SK-N-SH (cell line): ENCODE measurements at regions not wholly inside any gene's neighbourhood (a gene's known extent, or its start where the extent isn't known, plus 50 kb on each side); places are given as distances from the start of the nearest gene placed in this dataset.

Source experiments
- CTCF ChIA-PET: fragments of 300-600, 350-600 bp; formaldehyde crosslinking; extraction: SDS; loops from one replicate; lab custom pipeline; 2021; lab: Yijun Ruan, JAX
- POLR2A ChIA-PET: fragments of 350-600 bp; sonication (Branson Sonifier 250); formaldehyde crosslinking; extraction: SDS; loops from one replicate; lab custom pipeline; 2020; ENCODE audit warnings: antibody characterized with exemption, inconsistent platforms; lab: Yijun Ruan, JAX
- DNase-seq: peaks from one replicate; pipeline ENCODE4 v3.0.0; 2012
- H2AFZ ChIP-seq: fragments of 200-600 bp; sonication (generic); 2 replicates; pipeline ENCODE4 v1.8.1; 2016; ENCODE audit warnings: antibody characterized with exemption, mild to moderate bottlenecking, low read depth
- H3F3A ChIP-seq: fragments of 200-600 bp; sonication (generic); replicated peaks from 2 replicates; pipeline ENCODE3; 2016; ENCODE audit warnings: antibody characterized with exemption, mild to moderate bottlenecking; ENCODE audit not compliant: insufficient read depth
- H3K27ac ChIP-seq, 2 experiments: fragments of 200-500 bp in 1 of 2; fragments of 200-600 bp in 1 of 2; sonication (Bioruptor generic) in 1 of 2; sonication (generic), shearing (Covaris generic) in 1 of 2; 2 replicates each; pipeline versions ENCODE4 v1.5.1 to v1.6.1; 2014 to 2016; ENCODE audit warnings: low read depth in 2 of 2, inconsistent platforms in 1 of 2, low read length in 1 of 2, mild to moderate bottlenecking in 1 of 2, mixed read lengths in 1 of 2
- H3K27me3 ChIP-seq: fragments of 200-600 bp; sonication (generic), shearing (Covaris generic); 2 replicates; pipeline ENCODE4 v1.6.1; 2016; ENCODE audit warnings: mixed run types; ENCODE audit not compliant: insufficient read depth
- H3K36me3 ChIP-seq, 2 experiments: fragments of 200-500 bp in 1 of 2; fragments of 200-600 bp in 1 of 2; sonication (Bioruptor generic) in 1 of 2; sonication (generic) in 1 of 2; replicated peaks in 1 of 2; 2 replicates each; pipeline versions ENCODE3 to v1.5.1; 2014 to 2016; ENCODE audit warnings: low read length in 1 of 2, mild to moderate bottlenecking in 1 of 2; ENCODE audit not compliant: insufficient read depth in 2 of 2, control insufficient read depth in 1 of 2
- H3K4me1 ChIP-seq, 2 experiments: fragments of 200-500 bp in 1 of 2; fragments of 200-600 bp in 1 of 2; sonication (Bioruptor generic) in 1 of 2; sonication (generic), shearing (Covaris generic) in 1 of 2; 2 replicates each; pipeline versions ENCODE4 v1.5.1 to v1.6.1; 2014 to 2016; ENCODE audit warnings: low read depth in 1 of 2, low read length in 1 of 2, mixed run types in 1 of 2; ENCODE audit not compliant: insufficient read depth in 2 of 2, control insufficient read depth in 1 of 2
- H3K4me2 ChIP-seq: fragments of 200-600 bp; sonication (generic), shearing (Covaris generic); 2 replicates; pipeline ENCODE4 v1.6.1; 2017; ENCODE audit warnings: mixed run types
- H3K4me3 ChIP-seq, 2 experiments: fragments of 200-500 bp in 1 of 2; fragments of 200-600 bp in 1 of 2; sonication (Bioruptor generic) in 1 of 2; sonication (generic), shearing (Covaris generic) in 1 of 2; 2 replicates each; pipeline versions ENCODE4 v1.5.1 to v1.8.1; 2014 to 2016; ENCODE audit warnings: low read depth in 2 of 2, inconsistent platforms in 1 of 2, low read length in 1 of 2, mild to moderate bottlenecking in 1 of 2, mixed read lengths in 1 of 2, moderate library complexity in 1 of 2
- H3K79me2 ChIP-seq: fragments of 200-600 bp; sonication (generic); 2 replicates; pipeline ENCODE4 v1.8.1; 2017; ENCODE audit warnings: mild to moderate bottlenecking; ENCODE audit not compliant: insufficient read depth
- H3K9ac ChIP-seq: fragments of 200-600 bp; sonication (generic); 2 replicates; pipeline ENCODE4 v1.6.1; 2017; ENCODE audit warnings: mixed run types
- H3K9me2 ChIP-seq: fragments of 200-600 bp; sonication (generic); 2 replicates; pipeline ENCODE4 v1.6.1; 2017; ENCODE audit warnings: mixed run types
- H3K9me3 ChIP-seq: fragments of 200-600 bp; sonication (generic); 2 replicates; pipeline ENCODE4 v1.6.1; 2017; ENCODE audit warnings: mixed run types, mild to moderate bottlenecking, moderate library complexity
- H4K20me1 ChIP-seq: fragments of 200-600 bp; sonication (generic); 2 replicates; pipeline ENCODE4 v1.6.1; 2017; ENCODE audit warnings: mild to moderate bottlenecking, mixed run types; ENCODE audit not compliant: insufficient read depth
- CHD2 ChIP-seq: fragments of 150-350 bp; IDR thresholded peaks from 2 replicates; pipeline ENCODE4 v1.6.1; 2018; ENCODE audit warnings: low read length; ENCODE audit not compliant: partially characterized antibody
- CTCF ChIP-seq: fragments of 200-600 bp; sonication (generic); IDR thresholded peaks from 2 replicates; pipeline ENCODE4 v1.6.1; 2017; ENCODE audit warnings: antibody characterized with exemption, mild to moderate bottlenecking, moderate library complexity
- ELF1 ChIP-seq: IDR thresholded peaks from 2 replicates; pipeline ENCODE4 v1.4.0; 2012
- EZH2phosphoT487 ChIP-seq: fragments of 200-600 bp; sonication (generic); IDR thresholded peaks from 2 replicates; pipeline ENCODE4 v1.6.1; 2017; ENCODE audit warnings: low read depth, mixed run types, mild to moderate bottlenecking, antibody characterized with exemption, moderate library complexity, borderline replicate concordance
- FOSL2 ChIP-seq: IDR thresholded peaks from 2 replicates; pipeline ENCODE4 v1.4.0; 2012; ENCODE audit warnings: low read depth, mild to moderate bottlenecking, moderate library complexity, borderline replicate concordance
- FOXJ3 ChIP-seq: sonication (generic); formaldehyde crosslinking; IDR thresholded peaks from 2 replicates; pipeline ENCODE4 v1.5.1; 2020; ENCODE audit warnings: mild to moderate bottlenecking, missing genetic modification reagents
- GABPA ChIP-seq: IDR thresholded peaks from 2 replicates; pipeline ENCODE4 v1.4.0; 2012; ENCODE audit warnings: low read depth, mild to moderate bottlenecking
- GATA2 ChIP-seq: sonication (generic); formaldehyde crosslinking; IDR thresholded peaks from 2 replicates; pipeline ENCODE4 v1.5.0; 2020; ENCODE audit warnings: mild to moderate bottlenecking, missing genetic modification reagents
- IRF3 ChIP-seq: fragments of 150-350 bp; IDR thresholded peaks from 2 replicates; pipeline ENCODE4 v1.6.1; 2016; ENCODE audit warnings: mild to moderate bottlenecking, low read depth, low read length
- MAX ChIP-seq: IDR thresholded peaks from 2 replicates; pipeline ENCODE4 v1.4.0; 2012; ENCODE audit warnings: low read depth
- MEF2A ChIP-seq: IDR thresholded peaks from 2 replicates; pipeline ENCODE4 v1.4.0; 2012; ENCODE audit warnings: low read depth, borderline replicate concordance
- MXI1 ChIP-seq: IDR thresholded peaks from 2 replicates; pipeline ENCODE4 v1.6.1; 2012; ENCODE audit warnings: mild to moderate bottlenecking, low read depth, low read length, improper control_type of control experiment
- NFIC ChIP-seq: IDR thresholded peaks from 2 replicates; pipeline ENCODE4 v1.4.0; 2012; ENCODE audit warnings: borderline replicate concordance
- NRF1 ChIP-seq: IDR thresholded peaks from 2 replicates; pipeline ENCODE4 v1.6.1; 2012; ENCODE audit warnings: low read depth, mild to moderate bottlenecking, low read length
- PBX3 ChIP-seq: IDR thresholded peaks from 2 replicates; pipeline ENCODE4; 2012
- POLR2AphosphoS5 ChIP-seq: IDR thresholded peaks from 2 replicates; pipeline ENCODE4 v1.6.1; 2012; ENCODE audit warnings: low read depth, low read length
- RAD21 ChIP-seq: IDR thresholded peaks from 2 replicates; pipeline ENCODE4 v1.6.1; 2012; ENCODE audit warnings: mild to moderate bottlenecking, low read length
- RCOR1 ChIP-seq: fragments of 150-350 bp; IDR thresholded peaks from 2 replicates; pipeline ENCODE4 v1.6.1; 2017; ENCODE audit warnings: antibody characterized with exemption, low read length
- RFX5 ChIP-seq: IDR thresholded peaks from 2 replicates; pipeline ENCODE4 v1.6.1; 2012; ENCODE audit warnings: mild to moderate bottlenecking, improper control_type of control experiment, low read length
- RXRA ChIP-seq: IDR thresholded peaks from 2 replicates; pipeline ENCODE4 v1.4.0; 2012; ENCODE audit warnings: low read depth, mild to moderate bottlenecking, borderline replicate concordance
- SMC3 ChIP-seq: IDR thresholded peaks from 2 replicates; pipeline ENCODE4 v1.6.1; 2012; ENCODE audit warnings: low read depth, low read length, improper control_type of control experiment
- TAF1 ChIP-seq: IDR thresholded peaks from 2 replicates; pipeline ENCODE4 v1.6.1; 2012; ENCODE audit warnings: low read depth, mild to moderate bottlenecking, low read length, moderate library complexity, borderline replicate concordance
- TCF12 ChIP-seq: IDR thresholded peaks from 2 replicates; pipeline ENCODE4 v1.4.0; 2012
- TEAD4 ChIP-seq: IDR thresholded peaks from 2 replicates; pipeline ENCODE4 v1.4.0; 2012; ENCODE audit warnings: mild to moderate bottlenecking, borderline replicate concordance; ENCODE audit not compliant: insufficient read depth
- USF2 ChIP-seq: fragments of 150-350 bp; IDR thresholded peaks from 2 replicates; pipeline ENCODE4 v1.6.1; 2017; ENCODE audit warnings: antibody characterized with exemption, low read length, low read depth, borderline replicate concordance
- ZBTB33 ChIP-seq: IDR thresholded peaks from 2 replicates; pipeline ENCODE4 v1.4.0; 2012; ENCODE audit warnings: low read depth, borderline replicate concordance
- WGBS: methylation state at CpG from one replicate; pipeline ENCODE4 v1.1.6; 2017; ENCODE audit warnings: low lambda C conversion rate; 5-methylcytosine and 5-hydroxymethylcytosine counted together

- H4K20me1 ChIP-seq, result no peaks in the 10 kb centered on the region
- peak overlapping the region; percentile 51; the same call in 1 of the 2 replicates for H3K9ac ChIP-seq
- no peaks in the 10 kb centered on the region for H3K9me2 ChIP-seq
- H3K4me2 ChIP-seq, result peak overlapping the region; percentile 68
- WGBS, result 8% methylated on average over 12 of the region's 12 CpGs
- H3K27ac ChIP-seq, result peak overlapping the region; percentile 95 to 96
- peak; percentile 60 for DNase-seq
- H3K4me1 ChIP-seq, result peaks cover 24 to 25% of the 10 kb centered on the region in 2 experiments
- no peak overlapping the region for H3K4me3 ChIP-seq
- ChIA-PET POLR2A (no interaction called here), CTCF (interaction anchor here (1.0 to 2.5 kb wide), 12 partner anchors 9 to 165 kb away, joined by 3 to 10 read pairs (median 4); no protein-coding TSS in a partner anchor)
- H2AFZ ChIP-seq, result no peak overlapping the region
- H3K27me3 ChIP-seq, result no peaks in the 10 kb centered on the region
- H3K36me3 ChIP-seq, result no peaks in the 10 kb centered on the region
- peaks cover 6% of the 10 kb centered on the region; the same call in 1 of the 2 replicates for H3K79me2 ChIP-seq
- H3K9me3 ChIP-seq, result no peaks in the 10 kb centered on the region
- peaks cover 65% of the 10 kb centered on the region for H3F3A ChIP-seq
- TF ChIP-seq CHD2 (no peak), ELF1 (no peak; the same call in none of the 2 replicates), TAF1 (0 out of 2 replicates have a peak, but pooled peaks have one; percentile 2), RAD21 (peak; percentile 55), RCOR1 (peak; percentile 21; the same call in 1 of the 2 replicates), MAX (peak; percentile 57), POLR2AphosphoS5 (peak; percentile 53; the same call in 1 of the 2 replicates), PBX3 (peak; percentile 69), NFIC (peak; percentile 93), CTCF (peak; percentile 71), NRF1 (no peak), RFX5 (no peak), USF2 (no peak), FOSL2 (peak; percentile 50), SMC3 (peak; percentile 28; the same call in 1 of the 2 replicates), GATA2 (0 out of 2 replicates have a peak, but pooled peaks have one; percentile 38), IRF3 (no peak), MEF2A (0 out of 2 replicates have a peak, but pooled peaks have one; percentile 12), ZBTB33 (no peak; the same call in none of the 2 replicates), TCF12 (peak; percentile 93), MXI1 (no peak), FOXJ3 (CRISPR knock-in tag) (no peak; the same call in 1 of the 2 replicates), EZH2phosphoT487 (no peak), GABPA (no peak), TEAD4 (peak; percentile 81), RXRA (peak; percentile 89)
Observed at GRCh38 chr15:62928242-62928999, 114.1 kb upstream of the TPM1 start.
